ENCODE measurements at regions not wholly inside any gene's neighbourhood (a gene's known extent, or its start where the extent isn't known, plus 50 kb on each side); places are given as distances from the start of the nearest gene placed in this dataset.

- no peak overlapping the region for H3K4me3 ChIP-seq (ENCODE audit: low read length)
- no peak for DNase-seq (ENCODE audit: low read depth)
- no peak for TF ChIP-seq CTCF (conservative IDR thresholded peaks at IDR 0.05; ENCODE audit: low read length)
Observed at GRCh38 chr4:181418496-181418895, 824.7 kb upstream of the TENM3 start.

- no peak for DNase-seq (ENCODE audit: low read depth)
- no peak for TF ChIP-seq CTCF (conservative IDR thresholded peaks at IDR 0.05; ENCODE audit: low read length)
- H3K4me3 ChIP-seq (ENCODE audit: low read length) = no peak overlapping the region
Observed at GRCh38 chr4:181420950-181421349, 822.3 kb upstream of the TENM3 start.

GRCh38 chr4:181424362-181425016, 818.7 kb upstream of the TENM3 start:
- no peak for DNase-seq (ENCODE audit: low read depth)
- TF ChIP-seq CTCF (conservative IDR thresholded peaks at IDR 0.05; ENCODE audit: low read length) = no peak
- no peak overlapping the region for H3K4me3 ChIP-seq (ENCODE audit: low read length)

GRCh38 chr4:181427076-181427475, 816.1 kb upstream of the TENM3 start:
- H3K4me3 ChIP-seq (ENCODE audit: low read length) = no peak overlapping the region
- no peak for TF ChIP-seq CTCF (conservative IDR thresholded peaks at IDR 0.05; ENCODE audit: low read length)
- no peak for DNase-seq (ENCODE audit: low read depth)

- no peak for TF ChIP-seq CTCF (conservative IDR thresholded peaks at IDR 0.05; ENCODE audit: low read length)
- no peak for DNase-seq (ENCODE audit: low read depth)
- no peak overlapping the region for H3K4me3 ChIP-seq (ENCODE audit: low read length)
Observed at GRCh38 chr4:181431006-181431405, 812.2 kb upstream of the TENM3 start.

- H3K4me3 ChIP-seq (ENCODE audit: low read length) = no peak overlapping the region
- DNase-seq (ENCODE audit: low read depth) = no peak
- no peak for TF ChIP-seq CTCF (conservative IDR thresholded peaks at IDR 0.05; ENCODE audit: low read length)
Observed at GRCh38 chr4:181431661-181432060, 811.5 kb upstream of the TENM3 start.

GRCh38 chr4:181432335-181432734, 810.9 kb upstream of the TENM3 start:
- DNase-seq (ENCODE audit: low read depth) = no peak
- H3K4me3 ChIP-seq (ENCODE audit: low read length) = no peak overlapping the region
- no peak for TF ChIP-seq CTCF (conservative IDR thresholded peaks at IDR 0.05; ENCODE audit: low read length)
